HepG2 (cell line): ENCODE measurements at regions not wholly inside any gene's neighbourhood (a gene's known extent, or its start where the extent isn't known, plus 50 kb on each side); places are given as distances from the start of the nearest gene placed in this dataset.

ENCODE experiments used
- ARNT ChIP-seq: fragments of 450-650 bp; IDR thresholded peaks from 2 replicates; pipeline ENCODE4 v1.6.1; 2017
- BCL3 ChIP-seq: sonication (generic); formaldehyde crosslinking; IDR thresholded peaks from 2 replicates; pipeline ENCODE4 v1.5.1; 2020; ENCODE audit warnings: mild to moderate bottlenecking, missing genetic modification reagents, moderate library complexity
- ELF3 ChIP-seq: IDR thresholded peaks from 2 replicates; pipeline ENCODE4 v1.6.1; 2016; ENCODE audit warnings: missing genetic modification reagents, missing compliant biosample characterization
- JUNB ChIP-seq: sonication (generic); formaldehyde crosslinking; IDR thresholded peaks from 2 replicates; pipeline ENCODE4 v1.8.0; 2022; ENCODE audit warnings: missing genetic modification reagents, mild to moderate bottlenecking, borderline replicate concordance
- MAX ChIP-seq: IDR thresholded peaks from 2 replicates; pipeline ENCODE4 v1.6.1; 2012; ENCODE audit warnings: inconsistent platforms
- NFRKB ChIP-seq: fragments of 450-650 bp; IDR thresholded peaks from 2 replicates; pipeline ENCODE4 v1.6.1; 2017
- RFX5 ChIP-seq: IDR thresholded peaks from 2 replicates; pipeline ENCODE4 v1.6.1; 2011; ENCODE audit warnings: low read depth, low read length, improper control_type of control experiment
- TAF1 ChIP-seq: sonication (generic); formaldehyde crosslinking; IDR thresholded peaks from 2 replicates; pipeline ENCODE4 v1.4.0; 2020; ENCODE audit warnings: missing genetic modification reagents
- ZHX1 ChIP-seq: sonication (generic); formaldehyde crosslinking; IDR thresholded peaks from 2 replicates; pipeline ENCODE4 v1.8.1; 2022; ENCODE audit warnings: low read depth, mild to moderate bottlenecking, missing genetic modification reagents
- ZNF24 ChIP-seq: fragments of 450-650 bp; IDR thresholded peaks from 2 replicates; pipeline ENCODE4 v1.6.1; 2017; ENCODE audit warnings: antibody characterized with exemption, mild to moderate bottlenecking
- ZNF619 ChIP-seq: sonication (generic); formaldehyde crosslinking; IDR thresholded peaks from 2 replicates; pipeline ENCODE4 v1.4.0; 2020; ENCODE audit warnings: mild to moderate bottlenecking, missing genetic modification reagents

GRCh38 chr20:55882286-55882685 is 123.0 kb downstream of the CBLN4 start:
- TF ChIP-seq MAX, result no peak
- no peak for TF ChIP-seq JUNB (CRISPR knock-in tag)
- no peak for TF ChIP-seq ZNF619 (CRISPR knock-in tag)
- TF ChIP-seq TAF1 (CRISPR knock-in tag), result no peak
- no peak for TF ChIP-seq ELF3 (CRISPR knock-in tag)
- no peak for TF ChIP-seq ZNF24
- no peak for TF ChIP-seq ARNT
- TF ChIP-seq NFRKB, result no peak
- TF ChIP-seq BCL3 (CRISPR knock-in tag), result no peak
- no peak for TF ChIP-seq RFX5
- TF ChIP-seq ZHX1 (CRISPR knock-in tag), result no peak
